HepG2 (cell line): ENCODE measurements at regions not wholly inside any gene's neighbourhood (a gene's known extent, or its start where the extent isn't known, plus 50 kb on each side); places are given as distances from the start of the nearest gene placed in this dataset.
A peak's percentile ranks its signal among the peaks of the same experiment; 100 is the strongest.

Experiments used
- ATAC-seq: fragments of 200-7000 bp; cut with Tn5 transposase; 3 replicates; pipeline ENCODE4 v1.9.1; 2020; ENCODE audit warnings: mild to moderate bottlenecking, moderate library complexity
- BruUV-seq: library from RNA; stranded (reverse); fragments of 400-500 nt; replicated peaks from 2 replicates; lab custom pipeline; 2021; lab: Mats Ljungman, UMichigan
- CTCF ChIA-PET: fragments of 300-600 bp; formaldehyde crosslinking; extraction: SDS; loops from one replicate; lab custom pipeline; 2021; ENCODE audit warnings: low total read pairs, inconsistent platforms, low intra/inter-chr PET ratio; lab: Yijun Ruan, JAX
- POLR2A ChIA-PET: fragments of 350-600 bp; sonication (Branson Sonifier 250); formaldehyde crosslinking; loops from one replicate; lab custom pipeline; 2020; ENCODE audit warnings: antibody characterized with exemption, inconsistent platforms; lab: Yijun Ruan, JAX
- DNase-seq: peaks from one replicate; pipeline ENCODE4 v3.0.0-alpha.2; 2015; ENCODE audit warnings: low spot score
- FAIRE-seq: peaks from 3 replicates; lab custom pipeline; 2011; peaks lifted over from hg19 to GRCh38; lab: Jason Lieb, UNC
- H2AFZ ChIP-seq: one replicate; pipeline ENCODE4 v1.6.1; 2011; ENCODE audit warnings: low read length, inconsistent platforms
- H3K27ac ChIP-seq: fragments of 300-600 bp; 3 replicates; pipeline ENCODE4 v1.8.0; 2011; ENCODE audit warnings: mixed run types, mild to moderate bottlenecking, mixed read lengths, low read length, inconsistent platforms; ENCODE audit not compliant: insufficient read depth; ENCODE audit errors: extremely low read length
- H3K27me3 ChIP-seq, 2 experiments: fragments of 200-600 bp in 1 of 2; 2 replicates in 1 of 2; 3 replicates in 1 of 2; pipeline versions ENCODE4 v1.6.0 to v1.8.0; 2011; ENCODE audit warnings: low read length in 2 of 2, mild to moderate bottlenecking in 2 of 2, moderate library complexity in 2 of 2, inconsistent platforms in 1 of 2; ENCODE audit not compliant: insufficient read depth in 2 of 2, control insufficient read depth in 1 of 2
- H3K36me3 ChIP-seq, 2 experiments: fragments of 200-600 bp in 1 of 2; replicated peaks in 1 of 2; 2 replicates in 1 of 2; 3 replicates in 1 of 2; pipeline versions ENCODE4 v1.5.1 to v1.8.0; 2011; ENCODE audit warnings: low read length in 2 of 2, inconsistent platforms in 1 of 2; ENCODE audit not compliant: insufficient read depth in 2 of 2, control insufficient read depth in 1 of 2
- H3K4me1 ChIP-seq: 2 replicates; pipeline ENCODE4 v1.5.1; 2012; ENCODE audit warnings: low read length, inconsistent platforms; ENCODE audit not compliant: insufficient read depth
- H3K4me2 ChIP-seq: 2 replicates; pipeline ENCODE4 v1.6.0; 2011; ENCODE audit warnings: low read depth, low read length, inconsistent platforms
- H3K4me3 ChIP-seq, 3 experiments: fragments of 200-600 bp in 1 of 3; sonication (generic), shearing (Covaris generic) in 1 of 3; replicated peaks in 1 of 3; 2 replicates each; pipeline ENCODE4 v1.5.1; 2011 to 2016; ENCODE audit warnings: low read length in 3 of 3, inconsistent platforms in 2 of 3, low read depth in 2 of 3, mild to moderate bottlenecking in 2 of 3, control low read depth in 1 of 3, mixed read lengths in 1 of 3; ENCODE audit not compliant: insufficient read depth in 1 of 3
- H3K79me2 ChIP-seq: one replicate; pipeline ENCODE4 v1.6.1; 2011; ENCODE audit warnings: low read length, inconsistent platforms; ENCODE audit not compliant: insufficient read depth
- H3K9ac ChIP-seq: 2 replicates; pipeline ENCODE4 v1.6.0; 2011; ENCODE audit warnings: mild to moderate bottlenecking, low read depth, low read length, inconsistent platforms; ENCODE audit not compliant: insufficient read depth
- H3K9me3 ChIP-seq: 2 replicates; pipeline ENCODE4 v1.5.1; 2012; ENCODE audit warnings: mild to moderate bottlenecking, low read length
- H4K20me1 ChIP-seq: 2 replicates; pipeline ENCODE4 v1.6.0; 2011; ENCODE audit warnings: inconsistent platforms, mild to moderate bottlenecking, low read length, moderate library complexity; ENCODE audit not compliant: insufficient read depth
- AGO1 ChIP-seq: fragments of 200-400 bp; formaldehyde crosslinking; IDR thresholded peaks from 2 replicates; pipeline ENCODE4 v1.6.1; 2017; ENCODE audit warnings: mild to moderate bottlenecking, low read depth, low read length, moderate library complexity; ENCODE audit not compliant: poor library complexity, severe bottlenecking
- KDM2A ChIP-seq: sonication (generic); formaldehyde crosslinking; IDR thresholded peaks from 2 replicates; pipeline ENCODE4 v1.4.0; 2020; ENCODE audit warnings: low read depth, missing genetic modification reagents, borderline replicate concordance
- MNT ChIP-seq: fragments of 450-650 bp; IDR thresholded peaks from 2 replicates; pipeline ENCODE4 v1.6.1; 2016
- STAG1 ChIP-seq: sonication (generic); formaldehyde crosslinking; IDR thresholded peaks from 2 replicates; pipeline ENCODE4 v1.4.0; 2020; ENCODE audit warnings: missing genetic modification reagents
- ZMAT5 ChIP-seq: sonication (generic); formaldehyde crosslinking; IDR thresholded peaks from 2 replicates; pipeline ENCODE4 v1.5.0; 2020; ENCODE audit warnings: mild to moderate bottlenecking, low read depth, missing genetic modification reagents, borderline replicate concordance
- ZNF121 ChIP-seq: sonication (generic); formaldehyde crosslinking; IDR thresholded peaks from 2 replicates; pipeline ENCODE4 v1.5.0; 2020; ENCODE audit warnings: mild to moderate bottlenecking, missing genetic modification reagents
- WGBS: methylation state at CpG from one replicate; pipeline ENCODE4 v1.1.6; 2017; ENCODE audit warnings: low lambda C conversion rate; 5-methylcytosine and 5-hydroxymethylcytosine counted together
- in situ Hi-C: cut with HindIII; loops from 2 replicates; pipeline ENCODE4 v1.10.0; 2017; ENCODE audit warnings: low pct_unique_long_range_greater_than_20kb; ENCODE audit not compliant: extremely low pct_ligation_motif_present
- intact Hi-C: fragments of 100-400 bp; cut with micrococcal nuclease; formaldehyde crosslinking; loops from one replicate; pipeline ENCODE4 v1.10.0; 2022; ENCODE audit not compliant: unreplicated experiment

GRCh38 chr14:26846388-26846787 is 248.6 kb upstream of the NOVA1 start:
- FAIRE-seq (no peak), ATAC-seq (no peak), DNase-seq (no peak)
- Histone ChIP-seq H3K4me3 (no peak overlapping the region), H3K79me2 (no peaks in the 10 kb centered on the region), H3K4me2 (no peak overlapping the region), H3K27me3 (no peaks in the 10 kb centered on the region), H4K20me1 (no peaks in the 10 kb centered on the region), H3K36me3 (no peaks in the 10 kb centered on the region), H3K4me1 (no peaks in the 10 kb centered on the region), H3K9me3 (peaks cover 84% of the 10 kb centered on the region), H2AFZ (no peak overlapping the region), H3K27ac (no peak overlapping the region), H3K9ac (no peak overlapping the region)
- ChIA-PET CTCF (no interaction called here), POLR2A (no interaction called here)
- in situ Hi-C loops (no loop called here), intact Hi-C loops (no loop called here)
- 0% methylated on average over 2 of the region's 2 CpGs for WGBS
- no TSS peak for BruUV-seq
- no peak for TF ChIP-seq ZNF121 (CRISPR knock-in tag)
- TF ChIP-seq KDM2A, result no peak
- TF ChIP-seq STAG1, result no peak
- TF ChIP-seq ZMAT5, result no peak

- Histone ChIP-seq H3K4me3 (no peak overlapping the region), H3K27ac (no peak overlapping the region), H3K4me2 (no peak overlapping the region), H3K36me3 (no peaks in the 10 kb centered on the region), H3K27me3 (no peaks in the 10 kb centered on the region), H3K9me3 (peaks cover 85% of the 10 kb centered on the region), H3K9ac (no peak overlapping the region), H2AFZ (no peak overlapping the region), H3K79me2 (no peaks in the 10 kb centered on the region), H3K4me1 (no peaks in the 10 kb centered on the region), H4K20me1 (no peaks in the 10 kb centered on the region)
- intact Hi-C loops (no loop called here), in situ Hi-C loops (no loop called here)
- DNase-seq (no peak), FAIRE-seq (no peak), ATAC-seq (no peak)
- ChIA-PET POLR2A (no interaction called here), CTCF (no interaction called here)
- TF ChIP-seq AGO1 (no peak), MNT (peak; percentile 52; the same call in 1 of the 2 replicates)
- no TSS peak for BruUV-seq
- 5% methylated on average over 4 of the region's 4 CpGs for WGBS
Observed at GRCh38 chr14:26849514-26849913, 251.7 kb upstream of the NOVA1 start.
